Colon (tissue), 2 donors: ENCODE measurements at regions not wholly inside any gene's neighbourhood (a gene's known extent, or its start where the extent isn't known, plus 50 kb on each side); places are given as distances from the start of the nearest gene placed in this dataset.
"Not testable (repeated sequence)": the region's sequence is repeated elsewhere in the genome, so short reads cannot be mapped to it uniquely, and the experiment has no call there.

Experiments
- FAIRE-seq: peaks from 2 replicates; lab custom pipeline; 2012; peaks lifted over from hg19 to GRCh38; lab: Jason Lieb, UNC
- donor health status: control.
- donor health status: control.

DNA sequence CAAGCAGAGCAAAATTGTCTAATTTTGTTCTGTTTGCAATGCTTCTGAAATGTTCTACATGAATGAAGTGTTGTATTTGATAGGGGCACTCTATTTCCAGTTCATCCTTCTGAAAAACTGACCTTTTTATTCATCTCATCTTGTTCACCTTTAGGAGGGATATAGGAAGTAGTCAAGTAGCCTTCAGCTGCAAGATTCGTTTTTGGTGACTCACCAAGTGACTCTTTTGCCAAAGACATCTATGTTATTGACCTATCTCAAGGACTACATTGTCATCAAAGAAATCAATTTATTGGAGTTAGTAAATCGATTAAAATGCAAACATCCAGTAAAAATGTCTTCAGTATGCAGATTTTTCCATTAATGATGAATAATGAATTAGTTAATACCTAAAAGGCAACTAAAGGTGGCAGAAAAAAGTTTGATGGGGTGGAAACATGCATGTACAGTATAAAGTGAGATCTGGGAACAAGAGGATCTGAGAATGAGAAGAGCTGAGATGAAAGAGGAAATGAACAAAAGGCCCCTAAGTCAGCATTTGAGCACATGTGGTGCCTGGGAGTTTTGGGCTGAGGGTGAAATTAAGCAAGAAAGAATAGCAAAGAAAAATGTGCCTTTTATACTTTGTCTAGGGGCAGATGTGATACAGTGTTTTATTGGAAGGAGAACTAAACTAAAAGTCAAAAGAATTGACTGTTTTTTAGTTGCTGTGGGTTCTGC, 255.1 kb upstream of the LINC00305 start:
- FAIRE-seq, result no peak

GRCh38 chr18:64402636-64403035, 253.7 kb upstream of the LINC00305 start:
- FAIRE-seq, result no peak

- FAIRE-seq, result no peak
Observed at GRCh38 chr18:64401268-64402060, 252.6 kb upstream of the LINC00305 start.

DNA sequence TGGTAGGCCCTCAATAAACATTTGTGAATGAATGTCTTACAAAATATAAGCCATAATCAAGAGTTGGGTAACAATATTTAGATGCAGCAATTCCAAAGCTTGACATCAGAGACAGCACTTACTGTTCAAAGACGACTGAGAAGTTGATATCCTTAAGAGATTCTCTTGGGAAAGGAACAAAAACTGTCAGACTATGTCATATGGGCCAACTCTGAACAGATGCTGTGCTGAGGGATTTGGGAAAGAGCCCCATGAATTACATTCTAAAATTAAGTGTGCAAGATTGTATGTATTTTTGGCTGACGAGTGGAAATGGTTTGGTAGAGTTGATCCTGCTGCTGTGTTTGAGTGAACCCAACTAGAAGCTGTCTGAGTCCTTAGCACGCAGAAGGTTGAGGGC, 250.7 kb upstream of the LINC00305 start:
- FAIRE-seq, result no peak

DNA sequence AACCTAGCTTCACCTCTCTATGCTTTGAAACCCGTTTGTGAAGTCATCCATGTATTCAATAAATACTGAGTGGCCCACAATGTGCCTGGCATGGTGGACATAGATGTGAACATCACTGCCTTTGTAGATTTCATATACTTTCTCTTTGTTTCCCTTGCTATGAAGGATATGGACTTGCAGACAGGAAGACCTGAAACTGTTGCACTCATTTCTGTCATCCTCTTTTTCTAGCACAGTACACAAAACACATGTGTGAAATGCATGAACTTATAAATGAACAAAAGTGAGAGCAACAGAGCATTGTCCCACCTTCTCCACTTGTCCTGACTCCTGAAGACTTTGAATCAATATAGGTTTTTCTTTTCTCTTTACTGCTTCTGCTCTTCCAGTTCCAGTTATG, 249.4 kb upstream of the LINC00305 start:
- no peak for FAIRE-seq

GRCh38 chr18:64392202-64392601, 243.3 kb upstream of the LINC00305 start:
- FAIRE-seq, result no peak

GRCh38 chr18:64384101-64384500, 235.2 kb upstream of the LINC00305 start:
- no peak for FAIRE-seq

- FAIRE-seq, result no peak
Observed at GRCh38 chr18:64380117-64380516, 231.2 kb upstream of the LINC00305 start.

- no peak for FAIRE-seq
Observed at GRCh38 chr18:64379662-64380061, 230.8 kb upstream of the LINC00305 start.

- FAIRE-seq, result no peak
Observed at GRCh38 chr18:64377446-64377845, 228.6 kb upstream of the LINC00305 start.

GRCh38 chr18:64372850-64373249, 224.0 kb upstream of the LINC00305 start:
- FAIRE-seq, result no peak

GRCh38 chr18:64369830-64370440, 221.0 kb upstream of the LINC00305 start:
- FAIRE-seq, result not testable (repeated sequence)

GRCh38 chr18:64365106-64365505, 216.2 kb upstream of the LINC00305 start:
- no peak for FAIRE-seq

DNA sequence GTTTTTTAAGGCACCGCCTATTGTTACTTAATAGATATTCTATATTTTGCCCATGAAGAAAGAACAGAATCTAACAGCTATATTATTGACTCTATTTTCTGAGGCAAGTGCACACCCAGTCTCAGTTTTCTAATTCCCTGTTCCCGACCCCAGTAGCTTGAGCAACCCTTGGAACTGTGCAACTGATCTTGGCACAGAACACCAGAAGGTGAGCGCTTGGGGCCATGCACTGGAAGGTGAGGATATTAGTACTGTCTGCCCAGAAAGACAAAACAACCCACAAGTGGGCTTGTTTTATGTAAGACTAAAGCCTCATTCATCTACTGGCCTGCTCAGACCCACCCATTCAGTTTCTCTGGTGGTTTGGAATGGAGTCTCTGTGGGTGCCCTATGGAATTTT, 188.8 kb upstream of the LINC00305 start:
- FAIRE-seq, result no peak

DNA sequence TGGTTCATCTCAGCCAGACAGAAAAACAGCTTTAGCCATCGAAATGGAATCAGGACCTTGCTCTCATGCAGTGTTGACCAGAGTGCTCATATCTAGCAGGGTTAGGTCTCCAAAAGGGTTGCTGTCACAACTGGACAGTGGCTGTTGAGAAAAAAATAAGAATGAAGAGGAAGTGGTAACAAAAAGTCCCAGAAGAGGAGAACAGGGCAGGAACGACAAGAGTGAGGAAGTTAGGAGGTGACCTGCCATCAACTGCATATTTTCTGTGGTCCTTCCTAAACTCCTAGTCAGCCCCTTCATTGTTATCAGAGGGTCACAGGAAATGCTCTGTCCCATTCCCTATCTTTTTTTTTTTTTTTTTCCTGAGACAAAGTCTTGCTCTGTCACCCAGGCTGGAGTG, 188.1 kb upstream of the LINC00305 start:
- no peak for FAIRE-seq

DNA sequence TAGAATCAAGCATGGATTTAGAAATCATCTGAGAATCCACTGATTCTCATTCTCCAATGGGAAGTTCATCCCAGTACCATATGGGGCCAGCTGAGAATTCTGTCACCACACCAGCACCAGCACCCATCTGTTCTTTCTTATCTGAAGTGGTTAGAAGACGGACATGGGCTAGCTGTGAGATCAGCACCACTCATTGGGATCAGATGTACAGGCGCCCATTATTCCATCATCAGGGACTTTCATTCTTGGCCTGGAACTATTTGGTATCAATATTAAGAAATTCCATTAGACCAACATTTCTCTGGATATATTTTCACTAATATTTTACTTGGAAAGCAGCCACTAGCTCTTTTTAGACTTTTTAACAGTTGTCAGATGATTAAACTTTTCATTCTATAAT, 185.9 kb upstream of the LINC00305 start:
- FAIRE-seq, result no peak

DNA sequence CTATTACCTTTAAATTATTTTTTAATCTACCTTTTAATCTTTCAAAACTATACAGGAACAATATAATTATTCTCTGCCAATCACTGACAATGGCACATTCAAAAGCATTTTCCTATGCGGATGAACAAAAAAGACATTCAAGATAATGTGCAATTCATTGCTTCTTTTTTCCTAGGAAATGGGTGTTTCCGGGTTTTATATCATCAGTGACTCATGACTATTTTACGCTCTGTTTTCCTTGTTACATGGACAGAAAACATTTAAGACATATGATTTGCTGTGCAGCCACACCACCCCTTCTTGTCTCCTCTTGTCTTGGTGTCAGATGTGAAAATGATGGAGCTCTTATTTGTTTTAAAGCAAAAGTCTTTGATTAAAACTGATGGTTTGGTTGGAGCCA, 184.7 kb upstream of the LINC00305 start:
- no peak for FAIRE-seq

GRCh38 chr18:64332835-64333234, 183.9 kb upstream of the LINC00305 start:
- no peak for FAIRE-seq

DNA sequence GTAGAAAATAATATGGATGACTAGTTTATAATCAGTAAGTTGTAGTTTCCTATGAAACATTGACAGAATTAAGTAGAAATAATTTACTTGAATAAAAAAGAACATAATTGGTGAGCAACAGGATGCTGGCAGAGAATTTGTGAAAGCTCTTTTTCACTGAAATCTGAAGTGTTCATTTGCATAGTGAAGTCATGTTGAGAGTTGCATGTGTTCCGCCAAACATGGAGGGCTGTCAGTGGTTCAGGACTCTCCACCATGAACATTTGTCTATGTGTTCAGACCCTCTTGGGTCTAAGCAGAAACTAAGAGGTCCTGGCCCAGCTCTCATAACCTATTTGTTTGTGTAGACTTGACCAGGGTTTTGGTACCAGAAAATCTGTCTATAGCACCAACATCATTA, 182.5 kb upstream of the LINC00305 start:
- FAIRE-seq, result no peak

- no peak for FAIRE-seq
Observed at GRCh38 chr18:64330931-64331330, 182.0 kb upstream of the LINC00305 start.

DNA sequence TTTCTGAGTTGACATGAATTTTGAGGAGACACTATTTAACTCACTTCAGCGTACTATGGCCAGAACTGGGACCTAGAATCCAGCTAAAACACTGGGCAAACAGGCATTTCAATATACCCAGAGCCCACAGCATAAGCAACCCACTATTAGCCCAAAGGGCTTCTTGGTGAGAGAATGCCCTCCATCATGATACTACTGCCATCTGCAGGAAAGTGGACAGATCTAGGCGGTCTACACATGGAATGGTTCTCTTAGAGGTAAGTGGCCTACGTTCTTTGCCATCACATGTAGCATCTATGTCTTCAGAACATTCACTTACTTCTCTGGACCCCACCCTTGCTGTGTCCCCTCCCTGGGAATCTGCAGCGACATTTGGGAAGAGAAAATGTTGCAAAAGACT, 181.3 kb upstream of the LINC00305 start:
- no peak for FAIRE-seq

- no peak for FAIRE-seq
Observed at GRCh38 chr18:64322189-64322588, 173.3 kb upstream of the LINC00305 start.

- no peak for FAIRE-seq
Observed at GRCh38 chr18:64318547-64318946, 169.7 kb upstream of the LINC00305 start.
